Right lobe of liver (tissue), 4 donors: ENCODE measurements at regions not wholly inside any gene's neighbourhood (a gene's known extent, or its start where the extent isn't known, plus 50 kb on each side); places are given as distances from the start of the nearest gene placed in this dataset.
"Not testable (repeated sequence)": the region's sequence is repeated elsewhere in the genome, so short reads cannot be mapped to it uniquely, and the experiment has no call there.

Experiments used
- CTCF ChIP-seq, 4 donors: fragments of 200-600 bp in 3 of 4; fragments of 450-650 bp in 1 of 4; IDR thresholded peaks; one replicate each; pipeline versions ENCODE4 v1.5.1 to v1.8.0; 2016 to 2022; ENCODE audit warnings: antibody characterized with exemption in 4 of 4, mild to moderate bottlenecking in 2 of 4
- POLR2A ChIP-seq: fragments of 450-650 bp; IDR thresholded peaks from one replicate; pipeline ENCODE4 v1.6.1; 2017; ENCODE audit warnings: antibody characterized with exemption, mild to moderate bottlenecking
- donor health status: DM: no; HTN: no; CAD: no.
- donor health status: DM: no; HTN: no; CAD: no.
- donor health status: DM: no; HTN: yes; CAD: no.

DNA sequence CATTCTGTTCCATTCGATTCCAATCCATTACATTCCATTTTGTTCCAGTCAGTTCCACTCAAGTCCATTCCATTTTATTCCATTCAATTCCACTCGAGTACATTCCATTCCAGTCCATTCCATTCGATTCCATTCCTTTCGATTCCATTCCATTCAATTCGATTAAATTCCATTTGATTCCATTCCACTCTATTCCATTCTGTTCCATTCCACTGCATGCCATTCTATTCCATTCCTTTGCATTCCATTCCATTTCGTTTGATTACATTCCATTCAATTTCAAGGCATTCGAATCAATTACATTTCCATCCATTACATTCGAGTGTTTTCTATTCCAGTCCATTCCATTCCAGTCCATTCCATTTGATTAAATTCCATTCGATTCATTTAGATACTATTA is 2590.9 kb upstream of the TPTE start:
- not testable (repeated sequence) for TF ChIP-seq CTCF (IDR thresholded peaks at IDR 0.05); POLR2A
